Neural cell (in vitro differentiated cells): ENCODE measurements at regions not wholly inside any gene's neighbourhood (a gene's known extent, or its start where the extent isn't known, plus 50 kb on each side); places are given as distances from the start of the nearest gene placed in this dataset.

Experiments
- H2AFZ ChIP-seq: fragments of 200-600, 300-800 bp; sonication (generic), shearing (Covaris generic); 2 replicates; pipeline ENCODE4 v1.6.0; 2014; ENCODE audit warnings: low read depth, mild to moderate bottlenecking, antibody characterized with exemption, low read length, moderate library complexity
- H3F3A ChIP-seq: fragments of 200-600 bp; shearing (Covaris generic); 2 replicates; pipeline ENCODE4 v1.6.1; 2016; ENCODE audit warnings: mild to moderate bottlenecking, moderate library complexity, mixed read lengths, antibody characterized with exemption, low read length; ENCODE audit not compliant: insufficient read depth, poor library complexity, severe bottlenecking
- H3K27ac ChIP-seq: fragments of 200-600, 300-800 bp; sonication (generic), shearing (Covaris generic); 2 replicates; pipeline ENCODE4 v1.5.1; 2014; ENCODE audit warnings: mild to moderate bottlenecking, low read length, moderate library complexity
- H3K27me3 ChIP-seq: fragments of 300-800, 200-600 bp; sonication (generic), shearing (Covaris generic); 2 replicates; pipeline ENCODE4 v1.6.0; 2014; ENCODE audit warnings: mild to moderate bottlenecking, low read depth, low read length, moderate library complexity; ENCODE audit not compliant: insufficient read depth
- H3K36me3 ChIP-seq: fragments of 300-800, 200-600 bp; sonication (generic), shearing (Covaris generic); 2 replicates; pipeline ENCODE4 v1.5.1; 2014; ENCODE audit warnings: mild to moderate bottlenecking, antibody characterized with exemption, low read length, moderate library complexity; ENCODE audit not compliant: insufficient read depth
- H3K4me2 ChIP-seq: fragments of 300-800, 200-600 bp; sonication (generic), shearing (Covaris generic); 2 replicates; pipeline ENCODE4 v1.6.0; 2014; ENCODE audit warnings: mild to moderate bottlenecking, low read length
- H3K4me3 ChIP-seq: fragments of 300-800, 200-600 bp; sonication (generic), shearing (Covaris generic); 2 replicates; pipeline ENCODE4 v1.5.1; 2014; ENCODE audit warnings: mild to moderate bottlenecking, low read length, moderate library complexity
- H3K79me2 ChIP-seq: fragments of 200-600 bp; shearing (Covaris generic); replicated peaks from 2 replicates; pipeline ENCODE4 v1.6.0; 2014; ENCODE audit warnings: mild to moderate bottlenecking, low read length, moderate library complexity; ENCODE audit not compliant: insufficient read depth
- H3K9ac ChIP-seq: fragments of 300-800, 200-600 bp; sonication (generic), shearing (Covaris generic); 2 replicates; pipeline ENCODE4 v1.6.1; 2016; ENCODE audit warnings: mild to moderate bottlenecking, low read length, mixed read lengths
- H3K9me2 ChIP-seq: fragments of 200-600 bp; shearing (Covaris generic); 2 replicates; pipeline ENCODE4 v1.6.1; 2016; ENCODE audit warnings: mild to moderate bottlenecking, low read length, mixed read lengths; ENCODE audit not compliant: insufficient read depth
- H3K9me3 ChIP-seq: fragments of 200-600, 300-800 bp; sonication (generic), shearing (Covaris generic); 2 replicates; pipeline ENCODE4 v1.6.1; 2016; ENCODE audit warnings: mild to moderate bottlenecking, mixed run types, low read length, moderate library complexity, mixed read lengths
- H4K20me1 ChIP-seq: fragments of 200-600 bp; shearing (Covaris generic); 2 replicates; pipeline ENCODE4 v1.6.1; 2016; ENCODE audit warnings: mild to moderate bottlenecking, mixed run types; ENCODE audit not compliant: insufficient read depth
- CTCF ChIP-seq: fragments of 450-650 bp; IDR thresholded peaks from 2 replicates; pipeline ENCODE4 v1.5.1; 2014; ENCODE audit warnings: antibody characterized with exemption, mild to moderate bottlenecking, moderate library complexity; ENCODE audit not compliant: poor library complexity, severe bottlenecking
- EP300 ChIP-seq: fragments of 450-650 bp; conservative IDR thresholded peaks from 2 replicates; pipeline ENCODE4 v1.6.1; 2014; ENCODE audit warnings: antibody characterized with exemption, mild to moderate bottlenecking, moderate library complexity; ENCODE audit not compliant: poor library complexity, severe bottlenecking
- EZH2 ChIP-seq: fragments of 200-600, 300-800 bp; shearing (Covaris generic), sonication (generic); IDR thresholded peaks from 2 replicates; pipeline ENCODE4 v1.6.1; 2014; ENCODE audit warnings: antibody characterized with exemption, low read length, borderline replicate concordance, mild to moderate bottlenecking; ENCODE audit not compliant: insufficient read depth, poor library complexity, severe bottlenecking
- MXI1 ChIP-seq: fragments of 450-650 bp; conservative IDR thresholded peaks from 2 replicates; pipeline ENCODE4 v1.6.1; 2014; ENCODE audit warnings: antibody characterized with exemption, mild to moderate bottlenecking; ENCODE audit not compliant: poor library complexity, severe bottlenecking
- POLR2AphosphoS5 ChIP-seq: IDR thresholded peaks from 2 replicates; pipeline ENCODE4 v1.6.1; 2012
- RAD21 ChIP-seq: fragments of 450-650 bp; conservative IDR thresholded peaks from 2 replicates; pipeline ENCODE4 v1.6.1; 2014; ENCODE audit warnings: antibody characterized with exemption, mild to moderate bottlenecking, moderate library complexity
- SMC3 ChIP-seq: fragments of 450-650 bp; conservative IDR thresholded peaks from 2 replicates; pipeline ENCODE4 v1.6.1; 2014; ENCODE audit warnings: antibody characterized with exemption, mild to moderate bottlenecking, moderate library complexity; ENCODE audit not compliant: poor library complexity
- TAF1 ChIP-seq: IDR thresholded peaks from 2 replicates; pipeline ENCODE4 v1.6.1; 2012; ENCODE audit warnings: low read depth
- TF ChIP-seq, protein P1 (sequence below): IDR thresholded peaks from 2 replicates; pipeline ENCODE4 v1.6.1; 2012; ENCODE audit warnings: borderline replicate concordance

- Histone ChIP-seq H3K79me2 (no peaks in the 10 kb centered on the region), H3K4me3 (no peak overlapping the region), H3K9me2 (no peaks in the 10 kb centered on the region), H3K4me2 (no peak overlapping the region), H4K20me1 (no peaks in the 10 kb centered on the region), H2AFZ (no peak overlapping the region), H3K27me3 (no peaks in the 10 kb centered on the region), H3K36me3 (no peaks in the 10 kb centered on the region), H3F3A (no peaks in the 10 kb centered on the region), H3K27ac (no peak overlapping the region), H3K9ac (no peak overlapping the region), H3K9me3 (no peaks in the 10 kb centered on the region)
- TF ChIP-seq RAD21 (no peak), SMC3 (no peak), POLR2AphosphoS5 (no peak), CTCF (no peak), TAF1 (no peak), EP300 (no peak), EZH2 (no peak), MXI1 (no peak)
- TF ChIP-seq, protein P1, sequence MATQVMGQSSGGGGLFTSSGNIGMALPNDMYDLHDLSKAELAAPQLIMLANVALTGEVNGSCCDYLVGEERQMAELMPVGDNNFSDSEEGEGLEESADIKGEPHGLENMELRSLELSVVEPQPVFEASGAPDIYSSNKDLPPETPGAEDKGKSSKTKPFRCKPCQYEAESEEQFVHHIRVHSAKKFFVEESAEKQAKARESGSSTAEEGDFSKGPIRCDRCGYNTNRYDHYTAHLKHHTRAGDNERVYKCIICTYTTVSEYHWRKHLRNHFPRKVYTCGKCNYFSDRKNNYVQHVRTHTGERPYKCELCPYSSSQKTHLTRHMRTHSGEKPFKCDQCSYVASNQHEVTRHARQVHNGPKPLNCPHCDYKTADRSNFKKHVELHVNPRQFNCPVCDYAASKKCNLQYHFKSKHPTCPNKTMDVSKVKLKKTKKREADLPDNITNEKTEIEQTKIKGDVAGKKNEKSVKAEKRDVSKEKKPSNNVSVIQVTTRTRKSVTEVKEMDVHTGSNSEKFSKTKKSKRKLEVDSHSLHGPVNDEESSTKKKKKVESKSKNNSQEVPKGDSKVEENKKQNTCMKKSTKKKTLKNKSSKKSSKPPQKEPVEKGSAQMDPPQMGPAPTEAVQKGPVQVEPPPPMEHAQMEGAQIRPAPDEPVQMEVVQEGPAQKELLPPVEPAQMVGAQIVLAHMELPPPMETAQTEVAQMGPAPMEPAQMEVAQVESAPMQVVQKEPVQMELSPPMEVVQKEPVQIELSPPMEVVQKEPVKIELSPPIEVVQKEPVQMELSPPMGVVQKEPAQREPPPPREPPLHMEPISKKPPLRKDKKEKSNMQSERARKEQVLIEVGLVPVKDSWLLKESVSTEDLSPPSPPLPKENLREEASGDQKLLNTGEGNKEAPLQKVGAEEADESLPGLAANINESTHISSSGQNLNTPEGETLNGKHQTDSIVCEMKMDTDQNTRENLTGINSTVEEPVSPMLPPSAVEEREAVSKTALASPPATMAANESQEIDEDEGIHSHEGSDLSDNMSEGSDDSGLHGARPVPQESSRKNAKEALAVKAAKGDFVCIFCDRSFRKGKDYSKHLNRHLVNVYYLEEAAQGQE: no peak
These were observed 216.7 kb upstream of the ANO5 start for GRCh38 chr11:21976210-21976609.

DNA sequence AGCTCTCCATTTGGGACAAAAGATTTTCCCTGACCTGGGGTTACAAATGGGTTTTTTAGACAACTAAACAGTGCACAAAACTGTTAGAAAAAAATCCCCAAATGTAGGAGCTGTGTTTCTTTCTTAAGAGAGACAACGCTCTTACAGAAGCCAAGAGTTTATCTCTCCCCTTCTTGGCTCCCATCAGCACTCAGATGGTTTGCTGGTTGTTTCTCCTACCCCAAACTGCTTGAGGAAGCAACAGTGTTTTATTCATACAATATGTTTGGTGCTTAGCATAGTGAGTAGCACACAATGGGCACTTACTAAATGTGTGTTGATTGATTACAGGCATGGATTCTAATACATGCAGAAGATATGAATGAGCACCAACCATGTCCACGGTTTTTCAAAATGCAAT, 209.5 kb upstream of the ANO5 start:
- no peak overlapping the region for H3K4me2 ChIP-seq
- TF ChIP-seq EP300 (no peak), TAF1 (no peak), POLR2AphosphoS5 (no peak), RAD21 (no peak), MXI1 (no peak), SMC3 (no peak)
- TF ChIP-seq, protein P1: no peak
- H3K9ac ChIP-seq: no peak overlapping the region
- no peak overlapping the region for H3K4me3 ChIP-seq
- H3K27me3 ChIP-seq: no peaks in the 10 kb centered on the region
- no peak overlapping the region for H2AFZ ChIP-seq
- H3K27ac ChIP-seq: no peak overlapping the region
- H3F3A ChIP-seq: no peaks in the 10 kb centered on the region
- H3K9me2 ChIP-seq: no peaks in the 10 kb centered on the region
- no peaks in the 10 kb centered on the region for H3K79me2 ChIP-seq
- H3K36me3 ChIP-seq: no peaks in the 10 kb centered on the region
- no peaks in the 10 kb centered on the region for H4K20me1 ChIP-seq
- no peaks in the 10 kb centered on the region for H3K9me3 ChIP-seq
